Large intestine (tissue), 3 donors: ENCODE measurements at regions not wholly inside any gene's neighbourhood (a gene's known extent, or its start where the extent isn't known, plus 50 kb on each side); places are given as distances from the start of the nearest gene placed in this dataset.

Source experiments
- DNase-seq, 2 donors: peaks; one replicate each; pipeline versions ENCODE4 v3.0.0 to v3.0.0-alpha.2; 2013
- H3K27ac ChIP-seq: one replicate; pipeline ENCODE4 v1.5.1; 2013; ENCODE audit warnings: low read length
- H3K27me3 ChIP-seq: 2 replicates; pipeline ENCODE4 v1.6.1; 2013; ENCODE audit warnings: low read length; ENCODE audit not compliant: control insufficient read depth, insufficient read depth
- H3K36me3 ChIP-seq: 2 replicates; pipeline ENCODE4 v1.6.1; 2013; ENCODE audit warnings: low read length; ENCODE audit not compliant: control insufficient read depth, insufficient read depth
- H3K4me1 ChIP-seq: one replicate; pipeline ENCODE4 v1.6.1; 2013; ENCODE audit warnings: low read length; ENCODE audit not compliant: control insufficient read depth, insufficient read depth
- H3K4me3 ChIP-seq: one replicate; pipeline ENCODE4 v1.5.1; 2013; ENCODE audit warnings: low read length
- H3K9me3 ChIP-seq: one replicate; pipeline ENCODE4 v1.6.1; 2013; ENCODE audit warnings: mild to moderate bottlenecking, low read depth, low read length, moderate library complexity; ENCODE audit not compliant: control insufficient read depth
- WGBS: methylation state at CpG from one replicate; pipeline ENCODE4 v1.1.5; 2013; ENCODE audit warnings: low lambda C conversion rate; ENCODE audit not compliant: insufficient coverage; 5-methylcytosine and 5-hydroxymethylcytosine counted together

GRCh38 chr20:63121749-63122405, 94.1 kb downstream of the YTHDF1 start:
- 78% methylated on average over 2 of the region's 23 CpGs for WGBS
- no peak for DNase-seq
- no peaks in the 10 kb centered on the region for H3K4me1 ChIP-seq
- no peak overlapping the region for H3K4me3 ChIP-seq
- no peaks in the 10 kb centered on the region for H3K27me3 ChIP-seq
- H3K27ac ChIP-seq, result no peak overlapping the region
- no peaks in the 10 kb centered on the region for H3K36me3 ChIP-seq
- H3K9me3 ChIP-seq, result no peaks in the 10 kb centered on the region

- no peak overlapping the region for H3K27ac ChIP-seq
- H3K4me1 ChIP-seq, result no peaks in the 10 kb centered on the region
- peaks cover 2% of the 10 kb centered on the region for H3K27me3 ChIP-seq
- H3K36me3 ChIP-seq, result no peaks in the 10 kb centered on the region
- H3K9me3 ChIP-seq, result no peaks in the 10 kb centered on the region
- H3K4me3 ChIP-seq, result no peak overlapping the region
- WGBS, result no CpG with 5 or more reads among the region's 15 CpGs
- no peak for DNase-seq
These were observed 94.7 kb downstream of the YTHDF1 start for GRCh38 chr20:63121246-63121645.

- Histone ChIP-seq H3K4me1 (no peaks in the 10 kb centered on the region), H3K9me3 (no peaks in the 10 kb centered on the region), H3K27ac (no peak overlapping the region), H3K36me3 (no peaks in the 10 kb centered on the region), H3K4me3 (no peak overlapping the region), H3K27me3 (peaks cover 4% of the 10 kb centered on the region)
- no peak for DNase-seq
- WGBS, result no CpG with 5 or more reads among the region's 5 CpGs
These were observed 95.2 kb downstream of the YTHDF1 start for GRCh38 chr20:63120808-63121090.

- no peak for DNase-seq
- no CpG with 5 or more reads among the region's 22 CpGs for WGBS
- no peaks in the 10 kb centered on the region for H3K36me3 ChIP-seq
These were observed 95.7 kb downstream of the YTHDF1 start for GRCh38 chr20:63119963-63120807.

GRCh38 chr20:63119121-63119962, 96.6 kb downstream of the YTHDF1 start:
- H3K27me3 ChIP-seq, result peaks cover 12% of the 10 kb centered on the region
- 100% methylated on average over 2 of the region's 23 CpGs for WGBS

More at GRCh38 chr20:63119963-63120807, 95.7 kb downstream of the YTHDF1 start:
- Histone ChIP-seq H3K27me3 (peaks cover 6% of the 10 kb centered on the region), H3K4me1 (no peaks in the 10 kb centered on the region), H3K4me3 (no peak overlapping the region), H3K9me3 (no peaks in the 10 kb centered on the region), H3K27ac (no peak overlapping the region)

GRCh38 chr20:63118303-63119120, 97.4 kb downstream of the YTHDF1 start:
- DNase-seq, result no peak
- WGBS, result 80% methylated on average over 1 of the region's 38 CpGs
- H3K27me3 ChIP-seq, result peaks cover 12% of the 10 kb centered on the region

More at GRCh38 chr20:63119121-63119962, 96.6 kb downstream of the YTHDF1 start:
- Histone ChIP-seq H3K27ac (no peak overlapping the region), H3K4me1 (no peaks in the 10 kb centered on the region), H3K36me3 (no peaks in the 10 kb centered on the region), H3K9me3 (no peaks in the 10 kb centered on the region), H3K4me3 (no peak overlapping the region)
- no peak for DNase-seq

GRCh38 chr20:63117661-63118302, 98.1 kb downstream of the YTHDF1 start:
- Histone ChIP-seq H3K4me3 (no peak overlapping the region), H3K36me3 (no peaks in the 10 kb centered on the region), H3K4me1 (no peaks in the 10 kb centered on the region), H3K9me3 (no peaks in the 10 kb centered on the region), H3K27ac (no peak overlapping the region), H3K27me3 (peaks cover 12% of the 10 kb centered on the region)
- WGBS, result no CpG with 5 or more reads among the region's 25 CpGs
- no peak for DNase-seq

More at GRCh38 chr20:63118303-63119120, 97.4 kb downstream of the YTHDF1 start:
- Histone ChIP-seq H3K4me1 (no peaks in the 10 kb centered on the region), H3K27ac (no peak overlapping the region), H3K36me3 (no peaks in the 10 kb centered on the region), H3K9me3 (no peaks in the 10 kb centered on the region), H3K4me3 (no peak overlapping the region)

- H3K9me3 ChIP-seq, result no peaks in the 10 kb centered on the region
- H3K27me3 ChIP-seq, result peaks cover 12% of the 10 kb centered on the region
- no peak overlapping the region for H3K4me3 ChIP-seq
- WGBS, result no CpG with 5 or more reads among the region's 9 CpGs
- no peak for DNase-seq
- H3K27ac ChIP-seq, result no peak overlapping the region
- no peaks in the 10 kb centered on the region for H3K36me3 ChIP-seq
- no peaks in the 10 kb centered on the region for H3K4me1 ChIP-seq
These were observed 98.8 kb downstream of the YTHDF1 start for GRCh38 chr20:63117151-63117550.

- no peaks in the 10 kb centered on the region for H3K9me3 ChIP-seq
- H3K4me3 ChIP-seq, result no peak overlapping the region
- no peaks in the 10 kb centered on the region for H3K4me1 ChIP-seq
- no peaks in the 10 kb centered on the region for H3K36me3 ChIP-seq
- H3K27me3 ChIP-seq, result peaks cover 12% of the 10 kb centered on the region
- DNase-seq, result no peak
- H3K27ac ChIP-seq, result no peak overlapping the region
- no CpG with 5 or more reads among the region's 32 CpGs for WGBS
These were observed 99.4 kb downstream of the YTHDF1 start for GRCh38 chr20:63116412-63117106.
